GM11168 (cell line): ENCODE measurements at regions not wholly inside any gene's neighbourhood (a gene's known extent, or its start where the extent isn't known, plus 50 kb on each side); places are given as distances from the start of the nearest gene placed in this dataset.
"Not testable (repeated sequence)": the region's sequence is repeated elsewhere in the genome, so short reads cannot be mapped to it uniquely, and the experiment has no call there.

ENCODE experiments used
- in situ Hi-C: fragments of 300-500 bp; cut with MboI; formaldehyde crosslinking; loops from one replicate; pipeline ENCODE4 v1.12.0; 2022; ENCODE audit warnings: low sequenced_read_pairs; ENCODE audit not compliant: unreplicated experiment

DNA sequence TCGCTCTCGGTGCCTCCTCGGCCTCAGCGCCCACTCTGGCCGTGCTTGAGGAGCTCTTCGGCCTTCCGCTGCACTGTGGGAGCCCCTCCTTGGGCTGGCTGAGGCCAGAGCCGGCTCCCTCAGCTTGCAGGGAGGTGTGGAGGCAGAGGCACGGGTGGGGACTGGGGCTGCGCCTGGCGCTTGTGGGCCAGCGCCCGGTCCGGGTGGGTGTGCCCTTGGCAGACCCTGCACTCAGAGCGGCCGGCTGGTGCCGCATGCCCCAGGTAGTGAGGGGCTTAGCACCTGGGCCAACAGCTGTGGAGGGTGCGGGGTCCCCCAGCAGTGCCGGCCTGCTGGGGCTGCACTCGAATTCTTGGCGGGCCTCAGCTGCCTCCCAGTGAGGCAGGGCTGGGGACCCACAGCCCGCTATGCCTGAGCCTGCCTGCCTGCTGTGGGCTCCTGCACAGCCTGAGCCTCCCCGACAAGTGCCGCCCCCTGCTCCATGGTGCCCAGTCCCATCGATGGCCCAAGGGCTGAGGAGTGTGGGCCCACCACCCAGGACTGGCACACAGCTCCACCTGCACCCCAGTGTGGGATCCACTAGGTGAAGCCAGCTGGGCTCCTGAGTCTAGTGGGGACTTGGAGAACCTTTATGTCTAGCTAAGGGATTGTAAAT is 2085.2 kb upstream of the ACO1 start:
- in situ Hi-C loops = no loop called here

DNA sequence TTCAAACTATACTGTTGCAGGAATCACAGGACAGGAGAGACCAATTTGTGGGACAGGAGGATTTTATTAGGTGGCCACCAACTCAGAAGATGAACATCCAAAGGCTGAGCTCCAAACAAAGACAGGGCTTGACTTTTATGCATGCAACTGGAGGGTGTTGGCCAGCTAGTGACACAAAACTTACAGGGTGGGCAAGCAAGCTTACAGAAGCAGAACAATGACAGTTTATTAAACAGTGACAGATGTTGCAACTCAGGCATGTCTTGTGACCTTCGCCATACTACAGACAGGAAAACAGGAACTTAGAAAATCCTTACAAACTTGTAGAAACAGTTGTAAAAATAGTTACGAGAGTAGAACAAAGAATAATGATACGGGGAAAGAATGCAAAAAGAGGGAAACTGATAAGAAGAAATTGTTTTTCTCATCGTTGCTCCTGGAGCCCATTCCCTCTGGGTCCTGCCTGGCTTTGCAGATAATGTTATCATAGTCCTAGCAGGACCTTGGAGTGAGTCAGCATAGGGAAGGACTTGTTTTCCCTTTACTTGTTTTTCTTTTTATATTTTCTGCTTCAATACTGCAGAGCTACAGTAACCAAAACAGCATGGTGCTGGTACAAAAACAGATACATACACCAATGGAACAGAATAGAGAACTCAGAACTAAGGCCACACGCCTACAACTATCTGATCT is 2083.0 kb upstream of the ACO1 start:
- in situ Hi-C loops = no loop called here

DNA sequence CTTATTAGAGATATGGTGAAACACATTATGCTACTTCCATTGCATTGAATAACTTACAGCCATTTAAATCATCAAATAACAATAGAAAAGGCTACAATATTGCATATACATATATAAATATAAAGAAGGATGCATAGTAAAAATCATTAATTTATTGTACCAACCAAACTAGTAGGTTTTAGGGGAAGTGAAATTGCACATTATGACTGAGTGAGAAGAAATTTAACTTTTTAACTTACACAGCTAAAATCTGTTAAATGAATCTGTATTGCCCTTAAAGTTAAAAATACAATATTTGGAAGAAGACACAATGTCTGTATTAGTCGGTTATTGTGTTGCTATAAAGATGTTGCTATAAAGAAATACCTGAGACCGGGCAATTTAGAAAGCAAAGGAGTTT is 2073.7 kb upstream of the ACO1 start:
- in situ Hi-C loops = no loop called here

DNA sequence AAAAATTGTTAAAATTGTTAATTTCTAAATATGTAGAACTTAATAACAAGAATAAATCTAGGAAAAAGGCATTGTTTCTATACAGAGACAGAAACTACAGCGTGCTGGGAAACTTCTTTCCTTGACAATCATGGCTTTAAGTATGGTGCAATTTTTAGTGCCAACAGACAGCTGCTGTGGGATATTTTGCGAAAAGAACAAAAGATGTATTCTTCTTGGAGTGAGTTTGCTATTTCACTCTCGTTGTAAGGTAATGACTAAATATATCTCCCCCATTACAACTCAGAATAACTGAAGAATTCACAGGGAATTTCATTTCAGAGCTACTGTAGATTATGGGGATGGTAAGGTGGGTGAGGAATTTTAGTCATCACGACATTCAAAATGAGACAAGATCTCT is 2055.0 kb upstream of the ACO1 start:
- in situ Hi-C loops = no loop called here

DNA sequence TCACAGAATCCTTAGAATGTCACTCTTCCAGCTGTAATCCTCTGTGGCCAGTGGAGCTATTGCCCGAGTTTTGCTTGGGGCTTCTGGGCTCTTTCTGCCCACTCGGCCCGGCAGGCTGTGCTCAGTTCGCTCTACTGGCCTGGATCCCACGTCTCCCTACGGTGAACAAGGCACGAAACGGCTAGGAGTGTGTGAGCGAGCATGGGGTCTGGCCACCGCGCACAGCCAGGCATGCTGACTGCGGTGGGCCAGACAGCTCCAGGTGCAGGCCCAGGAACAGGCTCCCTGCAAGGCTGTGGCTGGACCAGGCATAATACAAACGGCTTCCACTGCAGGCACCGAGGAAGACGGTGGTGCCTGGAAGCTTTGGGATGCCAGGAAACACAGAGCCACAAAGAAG is 2035.5 kb upstream of the ACO1 start:
- in situ Hi-C loops = no loop called here

DNA sequence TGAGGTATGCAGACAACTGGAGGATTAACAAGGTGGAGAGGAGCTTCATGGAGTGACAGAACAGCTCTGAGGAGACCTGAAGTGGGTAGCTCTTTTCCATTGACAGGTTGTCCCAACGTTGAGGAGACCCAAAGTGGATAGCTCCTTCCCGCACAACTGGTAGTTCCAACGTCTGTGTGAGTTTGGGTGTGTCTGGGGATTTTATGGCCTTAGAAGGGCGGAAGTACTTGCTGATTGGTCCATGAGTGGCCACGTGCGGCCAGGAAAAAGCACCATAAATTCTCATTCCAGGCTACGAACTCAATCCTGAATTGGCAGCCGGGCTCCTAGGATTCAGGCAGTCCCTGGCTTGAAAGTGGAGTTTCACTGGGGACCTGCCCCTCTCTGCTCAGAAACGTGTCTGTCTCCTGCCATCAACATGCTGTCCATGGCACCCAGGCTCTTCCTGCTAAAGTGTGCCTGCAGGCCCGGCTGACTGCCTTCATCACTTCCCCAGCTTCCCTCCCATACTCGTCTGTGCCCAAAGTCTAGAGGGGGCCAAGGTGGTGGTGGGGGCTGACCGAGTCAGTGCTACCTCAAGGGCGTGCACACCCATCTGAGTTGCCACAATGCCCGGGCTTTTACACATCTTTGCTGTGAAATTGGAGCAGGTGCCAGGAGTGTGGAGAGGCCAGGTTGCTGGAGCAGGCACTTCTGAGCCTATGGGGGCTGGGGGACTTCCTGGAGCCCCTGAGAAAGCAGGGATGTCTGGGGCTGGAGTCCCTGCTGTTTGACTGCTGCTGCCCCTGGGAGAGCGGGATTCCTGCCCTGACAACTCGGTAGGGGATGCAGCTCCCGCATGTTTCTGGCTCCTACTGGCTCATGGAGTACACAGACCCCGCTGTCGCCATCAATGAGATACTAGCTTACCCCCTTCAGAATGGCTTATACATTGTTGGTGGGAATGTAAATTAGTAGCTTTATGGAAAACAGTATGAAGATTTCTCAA is 2034.6 kb upstream of the ACO1 start:
- in situ Hi-C loops = no loop called here

DNA sequence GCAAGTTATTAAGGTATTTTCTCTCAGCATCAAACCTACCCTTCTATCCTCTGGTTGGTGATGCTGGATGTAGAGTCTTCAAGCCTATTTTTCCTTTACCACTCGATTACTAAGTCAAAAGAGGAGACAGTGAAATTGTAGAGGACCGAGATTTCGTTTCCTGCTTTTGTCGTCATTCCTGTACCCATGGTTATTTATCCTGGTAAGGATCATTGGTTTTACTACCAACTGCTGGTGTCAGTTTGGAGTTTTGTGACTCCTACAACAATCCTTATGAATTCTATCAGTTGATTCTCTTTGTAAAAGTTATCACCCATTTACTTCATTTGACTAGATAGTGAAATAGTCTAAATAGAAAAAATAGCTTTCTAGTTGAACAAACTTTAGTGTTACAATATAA is 2028.2 kb upstream of the ACO1 start:
- in situ Hi-C loops = no loop called here

DNA sequence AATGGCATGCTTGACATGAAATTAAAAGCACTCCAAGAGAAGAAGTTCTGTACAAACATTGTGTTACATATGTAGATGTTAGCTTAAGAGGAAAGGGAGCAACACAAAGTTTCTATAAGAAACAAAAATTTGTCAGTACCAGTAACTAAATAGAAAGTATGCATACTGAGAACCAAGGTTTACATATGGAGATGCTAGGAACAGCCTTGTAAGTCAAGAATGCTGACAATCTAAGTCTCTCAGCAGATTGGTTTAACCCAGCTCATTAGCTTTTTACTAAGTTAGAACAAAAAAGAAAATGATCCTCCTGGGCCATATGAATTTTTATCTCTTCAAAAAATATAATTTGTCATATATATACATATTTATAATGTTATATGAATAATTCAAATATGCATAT is 2022.1 kb upstream of the ACO1 start:
- in situ Hi-C loops = no loop called here

DNA sequence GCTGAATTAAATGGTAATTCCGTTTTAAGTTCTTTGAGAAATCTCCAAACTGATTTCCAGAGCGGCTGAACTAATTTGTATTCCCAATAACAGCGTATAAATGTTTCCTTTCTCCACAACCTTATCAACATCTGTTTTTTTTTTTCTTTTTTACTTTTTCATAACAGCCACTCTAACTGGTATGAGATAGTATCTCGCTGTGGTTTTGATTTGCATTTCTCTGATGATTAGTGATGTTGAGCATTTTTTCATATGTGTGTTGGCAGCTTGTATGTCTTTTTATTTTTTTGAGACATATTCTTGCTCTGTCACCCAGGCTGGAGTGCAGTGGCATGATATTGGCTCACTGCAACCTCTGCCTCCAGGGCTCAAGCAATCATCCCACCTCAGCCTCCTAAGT is 2018.3 kb upstream of the ACO1 start:
- in situ Hi-C loops = not testable (repeated sequence)

DNA sequence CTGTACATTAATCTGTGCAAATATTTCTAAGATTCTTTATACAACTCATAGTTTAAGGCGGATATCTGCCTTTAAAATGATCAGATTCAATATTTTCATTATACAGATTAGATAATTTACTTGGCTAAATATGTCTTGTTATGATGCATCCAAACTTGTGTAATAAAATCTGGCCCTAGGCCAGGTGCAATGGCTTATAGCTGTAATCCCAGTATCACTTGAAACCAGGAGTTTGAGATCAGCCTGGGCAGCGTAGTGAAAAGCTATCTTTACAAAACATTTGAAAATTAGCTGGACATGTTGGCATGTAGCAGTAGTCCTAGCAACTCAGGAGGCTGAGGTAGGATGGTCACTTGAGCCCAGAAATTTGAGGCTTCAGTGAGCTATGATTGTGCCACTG is 2002.2 kb upstream of the ACO1 start:
- in situ Hi-C loops = no loop called here

DNA sequence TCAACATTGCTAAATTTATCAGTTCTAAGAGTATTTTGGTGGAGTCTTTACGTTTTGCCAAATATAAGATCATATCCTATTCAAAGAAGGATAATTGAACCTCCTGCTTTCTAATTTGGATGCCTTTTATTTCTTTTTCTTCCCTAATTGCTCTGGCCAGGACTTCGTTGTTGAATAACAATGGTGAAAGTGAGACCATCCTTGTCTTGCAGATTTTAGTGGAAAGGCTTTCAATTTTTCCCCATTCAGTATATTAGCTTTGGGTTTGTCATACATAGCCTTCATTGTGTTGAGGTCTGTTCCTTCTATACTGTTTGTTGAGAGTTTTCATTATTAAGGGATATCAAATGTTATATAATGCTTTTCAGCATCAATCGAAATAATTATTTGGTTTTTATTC is 1974.2 kb upstream of the ACO1 start:
- in situ Hi-C loops = no loop called here

DNA sequence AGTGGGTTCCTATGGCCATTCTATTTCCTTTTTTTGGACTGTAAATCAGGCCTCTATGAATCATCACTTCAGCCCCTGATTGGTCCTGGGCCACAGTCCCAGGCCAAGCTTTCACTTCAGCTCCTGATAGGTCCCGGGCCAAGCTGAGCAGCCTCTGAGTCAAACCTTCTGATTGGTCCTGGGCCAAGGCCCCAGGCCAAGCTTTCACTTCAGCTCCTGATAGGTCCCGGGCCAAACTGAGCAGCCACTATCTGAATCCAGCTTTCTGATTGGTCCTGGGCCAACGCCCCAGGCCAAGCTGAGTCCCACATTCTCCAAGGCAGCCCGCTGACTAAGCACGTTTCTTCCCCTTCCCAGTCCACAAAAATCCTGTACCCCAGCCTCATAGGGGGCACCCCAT is 1972.9 kb upstream of the ACO1 start:
- in situ Hi-C loops = no loop called here

DNA sequence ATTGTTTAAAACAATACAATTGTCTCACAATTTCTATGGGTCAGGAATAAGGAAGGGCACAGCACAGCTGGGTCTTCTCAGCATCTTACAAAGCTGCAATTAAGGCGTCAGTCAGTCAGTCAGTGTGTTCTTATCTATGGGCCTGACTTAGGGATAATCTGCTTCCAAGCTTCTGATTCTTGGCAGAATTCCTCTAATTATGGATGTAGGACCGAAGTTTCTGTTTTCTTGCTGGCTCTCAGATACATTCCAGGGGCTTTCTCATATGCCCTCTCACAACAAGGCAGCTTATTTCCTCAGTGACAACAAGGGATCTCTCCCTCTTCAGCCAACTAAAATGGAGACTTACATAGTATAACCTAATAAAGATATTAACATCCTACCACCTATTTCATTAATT is 1925.3 kb upstream of the ACO1 start:
- in situ Hi-C loops = no loop called here

DNA sequence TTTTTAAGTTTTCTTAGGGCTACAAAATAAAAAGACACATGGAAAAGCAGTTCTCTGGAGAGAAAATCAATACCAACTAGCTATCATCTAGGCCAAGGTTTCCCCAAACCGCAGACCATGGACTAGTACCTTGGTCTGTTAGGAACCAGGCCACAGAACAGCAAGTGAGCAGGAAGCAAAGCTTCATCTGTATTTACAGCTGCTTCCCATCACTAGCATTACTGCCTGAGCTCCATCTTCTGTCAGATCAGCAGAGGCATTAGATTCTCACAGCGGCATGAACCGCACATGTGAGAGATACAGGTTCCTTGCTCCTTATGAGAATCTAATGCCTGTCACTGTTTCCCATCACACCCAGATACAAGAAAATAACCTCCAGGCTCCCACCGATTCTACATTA is 1907.6 kb upstream of the ACO1 start:
- in situ Hi-C loops = no loop called here

DNA sequence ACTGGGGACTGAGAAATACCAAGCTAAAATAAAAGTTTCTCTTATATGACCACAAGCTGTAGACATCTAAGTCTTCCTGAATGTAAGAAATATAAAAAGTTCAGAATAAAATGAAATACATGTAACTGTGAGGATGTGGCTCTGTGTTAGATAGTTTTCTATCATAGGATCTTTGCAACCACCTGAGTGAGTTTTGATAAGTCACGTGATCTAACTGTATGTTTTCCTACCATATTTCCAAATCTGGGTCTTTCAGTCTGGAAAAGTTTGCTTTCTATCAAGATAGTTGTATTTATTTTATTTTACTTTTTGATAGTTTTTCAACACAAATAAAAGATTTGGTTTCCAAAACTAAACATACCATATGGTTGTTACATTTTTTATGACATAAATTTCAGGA is 1905.8 kb upstream of the ACO1 start:
- in situ Hi-C loops = no loop called here

DNA sequence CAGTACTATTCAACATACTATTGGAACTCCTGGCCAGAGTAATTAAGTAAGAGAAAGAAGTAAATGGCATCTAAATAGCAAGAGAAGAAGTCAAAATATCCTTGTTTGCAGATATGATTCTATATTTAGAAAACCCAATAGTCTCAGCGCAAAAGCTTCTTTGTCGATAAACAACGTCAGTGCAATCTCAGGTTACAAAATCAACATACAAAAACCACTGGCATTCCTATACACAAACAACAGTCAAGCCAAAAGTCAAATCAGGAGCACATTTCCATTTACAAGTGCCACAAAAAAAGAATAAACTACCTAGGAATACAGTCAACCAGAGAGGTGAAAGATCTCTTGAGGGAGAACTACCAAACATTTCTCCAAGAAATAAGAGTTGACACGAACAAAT is 1901.9 kb upstream of the ACO1 start:
- in situ Hi-C loops = no loop called here

DNA sequence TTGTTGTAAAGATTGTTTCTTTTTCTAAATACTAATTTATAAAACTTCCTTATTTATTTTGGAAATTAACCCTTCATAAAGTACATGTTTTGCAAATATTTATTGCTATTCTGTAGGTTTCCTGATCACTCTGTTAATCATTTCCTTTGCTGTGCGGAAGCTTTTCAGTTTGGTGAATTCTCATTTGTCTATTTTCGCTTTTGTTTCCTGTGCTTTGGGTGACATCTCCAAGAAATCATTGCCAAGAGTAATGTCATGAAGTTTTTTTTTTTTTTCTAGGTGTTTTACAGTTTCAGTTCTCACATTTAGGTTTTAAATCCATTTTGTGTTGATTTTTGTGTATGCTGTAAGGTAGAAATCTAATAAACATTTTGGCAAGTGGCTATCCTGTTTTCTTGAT is 1899.8 kb upstream of the ACO1 start:
- in situ Hi-C loops = no loop called here

DNA sequence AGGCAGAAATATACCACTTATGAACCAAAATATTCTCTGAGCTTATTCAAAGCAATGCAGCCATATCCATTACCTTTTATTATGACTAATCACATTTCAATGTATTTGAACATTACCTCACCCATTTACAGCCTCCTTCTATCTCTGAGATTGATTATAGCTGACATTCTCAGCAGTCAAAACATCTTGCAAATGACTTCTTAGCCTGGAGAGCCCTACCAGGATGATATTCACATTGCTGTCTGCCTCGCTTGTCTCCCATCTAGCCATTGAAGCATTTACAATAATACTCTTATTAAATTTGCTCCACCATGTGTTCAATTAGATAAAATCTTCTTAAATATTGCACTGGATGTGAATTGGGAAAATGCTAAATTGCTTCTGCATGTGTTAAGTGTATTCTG is 1879.9 kb upstream of the ACO1 start:
- in situ Hi-C loops = no loop called here

DNA sequence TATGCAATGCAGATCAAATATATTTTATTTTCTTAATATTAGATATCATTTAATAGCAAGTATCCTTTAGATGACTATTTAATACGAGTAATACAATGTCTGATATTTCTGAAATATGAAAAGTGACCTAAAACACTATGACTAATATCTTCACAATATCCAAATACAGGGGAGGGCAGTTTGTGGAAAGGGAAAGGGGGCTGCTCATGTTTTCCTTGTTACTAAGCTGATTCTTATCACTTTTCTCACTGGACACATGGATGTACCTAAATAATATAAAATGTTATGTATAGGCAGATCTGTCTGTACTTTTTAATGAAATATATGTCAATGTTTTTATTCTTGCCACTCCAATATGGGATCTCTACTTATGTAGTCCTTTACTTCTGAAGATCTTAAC is 1879.1 kb upstream of the ACO1 start:
- in situ Hi-C loops = no loop called here

DNA sequence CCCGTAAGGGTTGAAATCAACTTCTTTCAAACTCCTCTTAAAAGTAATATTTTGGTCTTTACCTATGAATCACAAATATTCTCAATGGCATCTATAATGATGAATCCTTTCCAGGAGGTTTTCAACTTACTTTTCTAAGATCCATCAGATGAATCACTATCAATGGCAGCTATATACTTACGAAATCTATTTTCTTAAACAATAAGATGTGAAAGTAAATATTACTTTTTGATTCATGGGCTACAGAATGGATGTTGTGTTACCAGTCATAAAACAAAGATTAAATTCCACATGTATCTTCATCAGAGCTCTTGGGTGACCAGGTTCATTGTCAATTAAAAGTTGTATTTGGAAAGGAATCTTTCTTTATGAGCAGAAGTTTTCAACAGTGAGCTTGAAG is 1877.7 kb upstream of the ACO1 start:
- in situ Hi-C loops = no loop called here

DNA sequence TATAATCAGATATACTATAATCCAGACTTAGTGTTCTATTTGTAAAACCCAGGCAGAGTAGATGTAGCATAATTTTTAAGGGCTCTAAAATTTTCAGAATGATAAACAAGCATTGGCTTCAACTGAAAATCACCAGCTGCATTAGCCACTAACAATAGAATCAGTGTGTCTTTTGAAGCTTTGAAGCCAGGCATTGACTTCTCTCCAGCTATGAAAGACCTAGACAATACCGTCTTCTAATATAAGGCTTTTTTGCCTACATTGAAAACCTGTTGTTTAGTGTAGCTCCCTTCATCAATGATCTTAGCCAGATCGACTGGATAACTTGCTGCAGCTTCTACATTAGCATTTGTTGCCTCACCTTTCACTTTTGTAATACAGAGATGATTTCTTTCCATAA is 1877.3 kb upstream of the ACO1 start:
- in situ Hi-C loops = no loop called here
